Ovary (tissue), 3 donors: ENCODE measurements at regions not wholly inside any gene's neighbourhood (a gene's known extent, or its start where the extent isn't known, plus 50 kb on each side); places are given as distances from the start of the nearest gene placed in this dataset.
"Not testable (repeated sequence)": the region's sequence is repeated elsewhere in the genome, so short reads cannot be mapped to it uniquely, and the experiment has no call there.

Experiments
- EP300 ChIP-seq: sonication (generic); formaldehyde crosslinking; IDR thresholded peaks from one replicate; pipeline ENCODE4 v1.6.1; 2017; ENCODE audit warnings: antibody characterized with exemption
- POLR2A ChIP-seq: fragments of 450-650 bp; IDR thresholded peaks from one replicate; pipeline ENCODE4 v1.6.1; 2017; ENCODE audit warnings: antibody characterized with exemption, mild to moderate bottlenecking, moderate library complexity
- TF ChIP-seq, protein P1 (sequence below), 3 donors: fragments of 450-650 bp in 2 of 3; fragments of 200-600 bp in 1 of 3; IDR thresholded peaks; one replicate each; pipeline versions ENCODE4 v1.5.1 to v1.8.0; 2016 to 2022; ENCODE audit warnings: antibody characterized with exemption in 3 of 3, mild to moderate bottlenecking in 1 of 3
- donor health status: DM: no; HTN: no; CAD: no.

DNA sequence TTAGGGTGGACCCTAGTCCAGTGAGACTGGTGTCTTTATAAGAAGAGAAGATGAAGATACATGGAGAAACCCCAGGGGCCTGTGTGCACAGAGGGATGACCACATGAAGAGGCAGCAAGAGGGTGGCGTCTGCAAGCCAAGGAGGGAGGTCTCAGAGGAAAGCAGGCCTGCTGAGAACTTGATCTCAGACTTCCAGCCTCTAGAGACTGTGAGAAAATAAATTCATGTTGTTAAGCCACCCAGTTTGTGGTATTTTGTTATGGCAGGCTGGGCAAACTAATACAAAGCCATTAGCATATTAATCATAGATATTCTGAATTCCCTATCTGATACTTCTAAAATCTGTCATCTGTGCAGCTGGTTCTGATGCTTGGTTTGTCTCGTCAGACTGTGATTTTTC, 4523.8 kb upstream of the TPTE start:
- not testable (repeated sequence) for TF ChIP-seq POLR2A, EP300
- TF ChIP-seq, protein P1, sequence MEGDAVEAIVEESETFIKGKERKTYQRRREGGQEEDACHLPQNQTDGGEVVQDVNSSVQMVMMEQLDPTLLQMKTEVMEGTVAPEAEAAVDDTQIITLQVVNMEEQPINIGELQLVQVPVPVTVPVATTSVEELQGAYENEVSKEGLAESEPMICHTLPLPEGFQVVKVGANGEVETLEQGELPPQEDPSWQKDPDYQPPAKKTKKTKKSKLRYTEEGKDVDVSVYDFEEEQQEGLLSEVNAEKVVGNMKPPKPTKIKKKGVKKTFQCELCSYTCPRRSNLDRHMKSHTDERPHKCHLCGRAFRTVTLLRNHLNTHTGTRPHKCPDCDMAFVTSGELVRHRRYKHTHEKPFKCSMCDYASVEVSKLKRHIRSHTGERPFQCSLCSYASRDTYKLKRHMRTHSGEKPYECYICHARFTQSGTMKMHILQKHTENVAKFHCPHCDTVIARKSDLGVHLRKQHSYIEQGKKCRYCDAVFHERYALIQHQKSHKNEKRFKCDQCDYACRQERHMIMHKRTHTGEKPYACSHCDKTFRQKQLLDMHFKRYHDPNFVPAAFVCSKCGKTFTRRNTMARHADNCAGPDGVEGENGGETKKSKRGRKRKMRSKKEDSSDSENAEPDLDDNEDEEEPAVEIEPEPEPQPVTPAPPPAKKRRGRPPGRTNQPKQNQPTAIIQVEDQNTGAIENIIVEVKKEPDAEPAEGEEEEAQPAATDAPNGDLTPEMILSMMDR (IDR thresholded peaks at IDR 0.05): not testable (repeated sequence)
